Upper lobe of right lung (tissue), 1 donor: ENCODE measurements at regions not wholly inside any gene's neighbourhood (a gene's known extent, or its start where the extent isn't known, plus 50 kb on each side); places are given as distances from the start of the nearest gene placed in this dataset.

Experiments used
- ATAC-seq: fragments of 200-7000 bp; cut with Tn5 transposase; one replicate; pipeline ENCODE4 v1.9.1; 2020; ENCODE audit warnings: mild to moderate bottlenecking, moderate library complexity
- DNase-seq: peaks from one replicate; pipeline ENCODE4 v3.0.0-alpha.2; 2020
- H3K27ac ChIP-seq: fragments of 200-600 bp; one replicate; pipeline ENCODE4 v1.8.0; 2022
- H3K27me3 ChIP-seq: fragments of 200-600 bp; one replicate; pipeline ENCODE4 v1.8.0; 2022; ENCODE audit warnings: mild to moderate bottlenecking
- H3K36me3 ChIP-seq: fragments of 200-600 bp; one replicate; pipeline ENCODE4 v1.8.0; 2022
- H3K4me1 ChIP-seq: fragments of 200-600 bp; one replicate; pipeline ENCODE4 v1.8.0; 2022
- H3K4me3 ChIP-seq: fragments of 200-600 bp; one replicate; pipeline ENCODE4 v1.8.0; 2022; ENCODE audit warnings: mild to moderate bottlenecking
- H3K9me3 ChIP-seq: fragments of 200-600 bp; one replicate; pipeline ENCODE4 v1.8.0; 2022
- CTCF ChIP-seq: fragments of 200-600 bp; IDR thresholded peaks from one replicate; pipeline ENCODE4 v1.8.0; 2022; ENCODE audit warnings: antibody characterized with exemption
- intact Hi-C: fragments of 100-400 bp; cut with DNase I; formaldehyde crosslinking; loops from one replicate; pipeline ENCODE4 v1.11.0; 2022
- donor health status: DM: no; HTN: yes; CAD: no; lungs with severe emphysema.

GRCh38 chr9:20087481-20087880, 298.6 kb upstream of the SLC24A2 start:
- no peaks in the 10 kb centered on the region for H3K9me3 ChIP-seq
- no peak overlapping the region for H3K4me3 ChIP-seq
- intact Hi-C loops = no loop called here
- no peak for TF ChIP-seq CTCF
- peaks cover 12% of the 10 kb centered on the region for H3K27me3 ChIP-seq
- no peaks in the 10 kb centered on the region for H3K36me3 ChIP-seq
- ATAC-seq (no peak), DNase-seq (no peak)
- H3K27ac ChIP-seq = no peak overlapping the region
- H3K4me1 ChIP-seq = no peaks in the 10 kb centered on the region

GRCh38 chr9:20085842-20086241, 297.0 kb upstream of the SLC24A2 start:
- intact Hi-C loops = no loop called here
- Histone ChIP-seq H3K36me3 (no peaks in the 10 kb centered on the region), H3K4me3 (no peak overlapping the region), H3K27ac (no peak overlapping the region), H3K9me3 (no peaks in the 10 kb centered on the region), H3K27me3 (peaks cover 15% of the 10 kb centered on the region), H3K4me1 (no peaks in the 10 kb centered on the region)
- no peak for TF ChIP-seq CTCF
- ATAC-seq = no peak
- no peak for DNase-seq

GRCh38 chr9:20084125-20084524, 295.3 kb upstream of the SLC24A2 start:
- Histone ChIP-seq H3K27me3 (peaks cover 19% of the 10 kb centered on the region), H3K4me1 (no peaks in the 10 kb centered on the region), H3K27ac (no peak overlapping the region), H3K9me3 (no peaks in the 10 kb centered on the region), H3K36me3 (no peaks in the 10 kb centered on the region), H3K4me3 (no peak overlapping the region)
- no peak for DNase-seq
- no peak for TF ChIP-seq CTCF
- intact Hi-C loops = no loop called here
- ATAC-seq = peak; percentile 93

GRCh38 chr9:20083390-20083789, 294.6 kb upstream of the SLC24A2 start:
- H3K36me3 ChIP-seq = no peaks in the 10 kb centered on the region
- no peak overlapping the region for H3K27ac ChIP-seq
- peaks cover 21% of the 10 kb centered on the region for H3K27me3 ChIP-seq
- TF ChIP-seq CTCF = no peak
- DNase-seq (no peak), ATAC-seq (no peak)
- H3K4me3 ChIP-seq = no peak overlapping the region
- H3K4me1 ChIP-seq = no peaks in the 10 kb centered on the region
- intact Hi-C loops = no loop called here
- H3K9me3 ChIP-seq = no peaks in the 10 kb centered on the region

- H3K27me3 ChIP-seq = peaks cover 21% of the 10 kb centered on the region
- no peak for TF ChIP-seq CTCF
- intact Hi-C loops = no loop called here
- H3K27ac ChIP-seq = no peak overlapping the region
- no peaks in the 10 kb centered on the region for H3K9me3 ChIP-seq
- no peak for DNase-seq
- no peaks in the 10 kb centered on the region for H3K4me1 ChIP-seq
- H3K4me3 ChIP-seq = no peak overlapping the region
- ATAC-seq = no peak
- no peaks in the 10 kb centered on the region for H3K36me3 ChIP-seq
These were observed 294.0 kb upstream of the SLC24A2 start for GRCh38 chr9:20082831-20083230.

- no peak for ATAC-seq
- H3K4me1 ChIP-seq = no peaks in the 10 kb centered on the region
These were observed 293.6 kb upstream of the SLC24A2 start for GRCh38 chr9:20082406-20082805.

More at GRCh38 chr9:20082406-20082805, 293.6 kb upstream of the SLC24A2 start:
- peaks cover 20% of the 10 kb centered on the region for H3K27me3 ChIP-seq
- TF ChIP-seq CTCF = no peak
- H3K9me3 ChIP-seq = no peaks in the 10 kb centered on the region
- intact Hi-C loops = no loop called here
- DNase-seq = no peak
- no peaks in the 10 kb centered on the region for H3K36me3 ChIP-seq
- H3K4me3 ChIP-seq = no peak overlapping the region
- H3K27ac ChIP-seq = no peak overlapping the region
